GM21528 (cell line): ENCODE measurements at regions not wholly inside any gene's neighbourhood (a gene's known extent, or its start where the extent isn't known, plus 50 kb on each side); places are given as distances from the start of the nearest gene placed in this dataset.
"Not testable (repeated sequence)": the region's sequence is repeated elsewhere in the genome, so short reads cannot be mapped to it uniquely, and the experiment has no call there.

ENCODE experiments used
- ATAC-seq: cut with Tn5 transposase; IDR thresholded peaks from one replicate; pipeline ENCODE4 v1.9.1; 2021; ENCODE audit warnings: mild to moderate bottlenecking, moderate library complexity; ENCODE audit not compliant: unreplicated experiment, low FRiP score

DNA sequence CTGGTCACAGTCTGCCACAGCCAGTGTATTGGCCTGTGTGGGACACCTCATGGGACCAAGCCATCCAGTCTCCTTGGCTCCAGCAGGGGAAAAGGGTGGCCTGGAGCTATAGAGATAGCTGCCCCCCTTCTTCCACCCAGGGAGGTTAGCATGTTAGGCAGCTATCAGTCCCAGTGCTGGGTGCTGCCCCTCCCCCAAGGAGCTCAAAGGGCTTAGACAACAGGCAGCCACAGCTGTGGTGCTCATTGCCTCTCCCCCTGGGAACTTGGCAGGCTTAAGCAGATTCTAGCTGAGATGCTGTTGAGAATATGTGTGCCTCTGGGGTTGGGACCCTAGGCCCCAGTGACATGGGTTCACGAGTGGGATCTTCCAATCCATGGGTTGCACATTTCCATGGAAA is 226.0 kb upstream of the PTGER4 start:
- no peak for ATAC-seq

DNA sequence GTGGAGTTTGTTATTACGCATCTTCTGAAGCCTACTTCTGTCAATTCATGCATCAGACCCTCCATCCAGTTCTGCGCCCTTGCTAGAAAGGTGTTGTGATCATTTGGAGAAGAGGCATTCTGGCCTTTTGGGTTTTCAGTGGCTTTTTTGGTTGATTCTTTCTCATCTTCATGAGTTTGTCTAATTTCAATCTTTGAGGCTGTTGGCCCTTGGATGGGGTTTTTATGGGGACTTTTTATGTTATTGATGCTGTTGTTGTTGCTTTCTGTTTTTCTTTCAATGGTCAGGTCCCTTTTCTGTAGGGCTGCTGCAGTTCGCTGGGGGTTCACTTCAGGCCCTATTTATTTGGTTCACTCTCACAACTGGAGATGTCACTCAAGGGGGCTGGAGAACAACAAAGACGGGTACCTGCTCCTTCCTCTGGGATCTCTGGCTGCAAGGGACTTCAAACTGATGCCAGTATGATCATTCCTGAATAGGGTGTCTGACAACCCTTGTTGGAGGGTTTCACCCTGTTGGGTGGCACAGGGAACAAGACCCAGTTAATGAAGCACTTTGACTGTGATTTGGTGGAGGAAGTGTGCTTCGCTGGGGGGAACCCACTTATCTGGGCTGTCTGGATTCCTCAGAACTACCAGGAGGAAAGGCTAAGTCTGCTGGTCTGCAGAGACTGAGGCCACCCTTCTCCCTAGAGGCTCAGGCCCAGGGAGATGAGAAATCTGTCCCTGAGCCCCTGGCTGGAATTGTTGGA is 226.7 kb upstream of the PTGER4 start:
- ATAC-seq = no peak

DNA sequence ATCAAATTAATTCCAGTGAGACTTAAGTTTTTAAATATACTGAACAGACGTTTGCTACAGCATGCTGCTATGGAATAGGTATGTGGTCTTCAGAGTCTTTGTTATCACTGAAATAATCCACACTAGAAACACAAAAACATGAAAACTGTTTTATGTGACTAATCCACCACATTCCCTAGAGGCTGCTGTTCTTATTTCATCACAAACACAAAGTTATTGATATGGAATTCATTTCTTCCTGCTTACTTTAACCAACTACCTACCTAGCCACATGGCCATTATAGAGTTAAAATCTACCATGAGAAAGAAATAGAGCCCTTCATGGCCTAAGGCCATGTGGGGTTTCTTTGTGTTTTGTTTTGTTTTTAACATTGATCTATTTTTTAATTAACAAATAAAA is 232.3 kb upstream of the PTGER4 start:
- no peak for ATAC-seq

DNA sequence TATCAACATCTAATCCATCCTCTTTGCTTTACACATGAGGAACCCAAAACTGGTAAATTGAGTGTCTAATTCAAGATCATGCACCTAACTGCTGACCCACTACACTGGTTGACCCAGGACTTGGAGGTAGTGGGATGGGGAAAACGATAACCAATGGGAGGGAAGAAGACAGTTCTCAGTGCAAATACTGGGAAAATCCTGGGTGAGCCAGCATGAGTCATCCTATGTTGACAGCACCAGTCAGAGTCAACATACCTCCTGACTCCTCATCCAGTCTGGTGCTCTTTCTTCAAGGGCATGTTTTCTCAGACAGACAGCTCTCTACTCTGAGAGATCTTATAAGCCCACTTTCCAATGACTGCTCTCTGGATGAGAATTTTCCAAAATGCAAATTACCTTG is 232.8 kb upstream of the PTGER4 start:
- no peak for ATAC-seq

DNA sequence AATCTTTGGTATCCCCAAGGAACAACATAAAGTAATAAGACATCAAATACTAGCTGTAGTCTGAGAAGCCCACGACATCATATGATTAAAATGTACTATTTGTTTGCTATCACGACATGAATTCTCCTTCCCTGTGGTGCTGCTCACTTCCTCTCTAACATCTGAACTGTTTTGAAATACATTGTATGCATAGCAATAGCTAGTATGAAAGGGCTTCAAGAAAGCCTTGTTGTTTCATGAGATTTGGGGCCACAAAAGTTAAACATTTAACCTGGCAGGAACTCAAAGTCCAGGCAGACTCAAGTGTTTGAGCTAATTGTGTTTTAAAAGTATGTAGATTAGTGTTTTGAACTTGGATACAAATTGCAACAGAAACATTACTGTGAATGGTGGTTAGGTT is 237.4 kb upstream of the PTGER4 start:
- ATAC-seq = no peak

DNA sequence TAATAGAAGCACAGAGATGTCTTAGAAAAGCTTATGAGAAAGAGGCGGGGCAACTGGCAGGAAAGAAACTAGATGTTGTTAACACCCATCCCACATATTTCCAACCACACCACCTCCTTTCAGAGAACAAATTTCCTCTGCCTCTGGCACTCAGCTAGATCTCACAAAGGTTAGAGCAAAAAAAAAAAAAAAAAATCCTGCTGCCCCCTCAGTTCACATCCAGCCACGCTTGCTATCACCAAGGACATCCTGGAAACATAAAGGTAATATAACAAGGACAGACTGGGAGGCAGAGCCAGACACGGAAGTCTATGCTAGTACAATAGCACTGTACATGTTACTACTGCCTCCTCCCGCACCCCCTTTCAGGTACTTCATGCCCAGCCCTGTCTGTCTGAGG is 238.0 kb upstream of the PTGER4 start:
- no peak for ATAC-seq

DNA sequence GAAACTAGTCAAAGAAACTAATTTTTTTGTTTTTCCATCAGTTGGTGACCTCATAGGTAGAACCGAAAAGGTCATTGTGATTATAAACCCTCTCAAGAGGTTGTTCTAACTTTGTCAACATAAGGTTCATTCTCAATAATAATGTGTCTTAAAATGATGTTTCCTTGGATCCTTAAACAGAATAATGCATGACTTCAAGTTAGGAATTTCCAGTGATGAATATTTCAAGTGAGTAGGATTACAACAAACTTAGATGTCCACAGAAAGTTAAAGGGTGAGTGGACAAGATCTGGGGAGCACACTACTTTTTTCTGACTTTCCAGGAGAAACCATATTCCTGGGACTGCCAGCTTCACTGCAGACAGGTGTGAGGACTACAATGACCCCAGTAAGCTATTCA is 239.0 kb upstream of the PTGER4 start:
- no peak for ATAC-seq

DNA sequence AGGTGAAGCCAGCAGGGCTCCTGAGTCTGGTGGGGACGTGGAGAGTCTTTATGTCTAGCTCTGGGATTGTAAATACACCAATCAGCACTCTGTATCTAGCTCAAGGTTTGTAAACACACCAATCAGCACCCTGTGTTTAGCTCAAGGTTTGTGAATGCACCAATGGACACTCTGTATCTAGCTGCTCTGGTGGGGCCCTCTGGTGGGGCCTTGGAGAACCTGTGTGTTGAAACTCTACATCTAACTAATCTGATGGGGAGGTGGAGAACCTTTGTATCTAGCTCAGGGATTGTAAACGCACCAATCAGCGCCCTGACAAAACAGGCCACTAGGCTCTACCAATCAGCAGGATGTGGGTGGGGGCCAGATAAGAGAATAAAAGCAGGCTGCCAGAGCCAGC is 240.6 kb upstream of the PTGER4 start:
- not testable (repeated sequence) for ATAC-seq

DNA sequence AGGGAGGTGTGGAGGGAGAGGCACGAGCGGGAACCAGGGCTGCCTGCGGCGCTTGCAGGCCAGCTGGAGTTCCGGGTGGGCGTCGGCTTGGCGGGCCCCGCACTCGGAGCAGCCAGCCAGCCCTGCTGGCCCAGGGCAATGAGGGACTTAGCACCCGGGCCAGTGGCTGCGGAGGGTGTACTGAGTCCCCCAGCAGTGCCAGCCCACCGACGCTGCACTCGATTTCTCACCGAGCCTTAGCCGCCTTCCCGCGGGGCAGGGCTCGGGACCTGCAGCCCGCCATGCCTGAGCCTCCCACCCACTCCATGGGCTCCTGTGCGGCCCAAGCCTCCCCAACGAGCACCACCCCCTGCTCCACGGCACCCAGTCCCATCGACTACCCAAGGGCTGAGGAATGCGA is 241.1 kb upstream of the PTGER4 start:
- ATAC-seq = not testable (repeated sequence)

DNA sequence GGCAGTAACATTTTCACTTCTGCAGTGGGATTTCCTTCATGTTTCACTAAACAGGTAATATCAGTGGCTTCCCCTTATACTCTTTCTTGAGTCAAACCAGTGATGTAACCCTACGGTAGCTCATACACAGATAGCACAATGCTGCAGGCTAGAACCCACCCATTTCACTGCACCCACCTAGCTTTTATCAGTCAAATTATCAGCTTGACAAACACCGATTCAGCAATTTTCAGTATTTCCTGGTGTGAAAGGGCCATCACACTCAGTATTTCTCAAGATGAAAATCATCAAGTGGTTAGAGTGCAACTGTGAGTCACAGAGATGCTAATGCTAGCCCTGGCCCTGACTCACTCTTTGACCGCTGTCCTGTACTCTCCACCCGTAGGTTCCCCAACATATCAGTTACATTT is 242.3 kb upstream of the PTGER4 start:
- no peak for ATAC-seq

DNA sequence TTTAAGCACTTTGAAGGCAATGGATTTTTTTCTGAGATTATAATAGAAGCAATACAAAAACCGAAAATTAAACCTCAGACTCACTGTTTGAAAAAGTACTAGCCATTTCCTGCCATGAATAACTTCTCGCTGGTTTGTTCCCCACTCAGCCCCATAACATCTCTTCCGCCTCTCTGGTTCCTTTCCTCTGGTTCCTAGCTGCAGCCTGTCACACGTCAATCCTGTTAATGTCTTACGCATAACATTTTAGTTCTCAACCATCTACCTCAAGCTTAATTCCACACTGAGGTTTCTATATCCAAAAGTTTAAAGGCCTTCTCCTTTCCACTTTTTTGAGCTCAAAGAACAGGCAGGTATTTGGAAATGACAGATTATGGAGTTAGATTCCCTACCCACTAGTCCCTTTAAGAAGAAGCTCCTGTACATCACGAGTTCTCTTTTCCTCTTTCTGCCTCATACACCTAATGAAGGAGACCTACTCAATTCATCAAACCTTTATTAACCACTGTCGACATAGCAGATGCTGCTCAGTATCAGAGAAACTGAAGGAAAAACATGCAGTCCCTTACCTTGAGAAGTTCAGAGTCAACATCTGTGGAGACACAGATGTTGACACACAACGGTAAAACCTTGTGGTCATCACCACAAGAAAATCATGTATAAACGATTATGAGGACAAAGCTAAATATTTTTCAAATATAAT is 243.0 kb upstream of the PTGER4 start:
- ATAC-seq = peak; percentile 74

DNA sequence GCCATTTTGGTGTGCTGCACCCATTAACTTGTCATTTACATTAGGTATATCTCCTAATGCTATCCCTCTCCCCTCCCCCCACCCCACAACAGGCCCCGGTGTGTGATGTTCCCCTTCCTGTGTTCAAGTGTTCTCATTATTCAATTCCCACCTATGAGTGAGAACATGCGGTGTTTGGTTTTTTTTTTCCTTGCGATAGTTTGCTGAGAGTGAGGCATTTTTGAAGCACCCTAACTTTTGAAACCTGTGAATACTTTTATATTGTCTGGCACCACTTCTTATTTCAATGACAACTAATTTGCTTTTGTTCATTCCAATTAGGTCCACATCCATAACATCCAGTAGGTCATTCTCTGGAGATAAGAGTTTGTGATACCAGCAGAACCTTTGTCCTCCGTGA is 244.0 kb upstream of the PTGER4 start:
- not testable (repeated sequence) for ATAC-seq

DNA sequence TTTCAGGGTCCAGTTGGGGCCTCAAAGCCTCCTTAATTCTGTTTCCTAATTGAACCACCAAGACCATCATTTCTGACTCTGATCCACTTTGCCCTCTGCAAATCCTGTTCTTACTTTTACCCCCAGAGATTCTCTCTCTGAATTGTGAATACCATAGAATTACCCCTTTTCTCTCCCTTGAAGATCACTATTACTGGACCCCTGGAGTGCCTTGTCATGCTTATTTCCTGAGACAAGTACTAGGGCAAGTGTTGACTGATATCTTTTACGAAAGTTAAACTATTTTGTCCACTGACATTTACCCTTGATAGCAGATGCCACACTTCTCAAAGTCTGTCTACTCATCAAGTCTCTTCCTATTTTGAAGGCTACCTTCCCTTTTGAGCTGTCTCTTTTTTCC is 246.9 kb upstream of the PTGER4 start:
- no peak for ATAC-seq

DNA sequence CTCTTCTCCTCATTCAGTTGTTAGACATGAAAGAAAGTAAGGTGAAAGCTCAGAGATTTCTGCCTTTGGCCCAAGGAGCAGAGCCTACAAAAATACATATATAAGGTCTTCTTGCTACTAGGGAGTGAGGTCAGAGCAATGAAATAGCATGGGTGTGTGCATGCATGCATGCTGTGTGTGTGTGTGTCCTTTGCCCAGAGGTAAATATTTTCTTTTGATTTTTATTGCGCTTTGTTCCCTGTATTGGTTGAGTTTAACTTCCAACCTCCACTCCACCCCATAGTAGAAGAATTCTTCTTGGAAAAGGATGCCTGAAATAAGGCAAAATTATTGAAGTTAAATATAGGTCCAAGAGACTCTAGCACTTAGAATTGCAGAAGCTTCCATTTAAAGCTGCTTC is 248.0 kb upstream of the PTGER4 start:
- ATAC-seq = no peak

DNA sequence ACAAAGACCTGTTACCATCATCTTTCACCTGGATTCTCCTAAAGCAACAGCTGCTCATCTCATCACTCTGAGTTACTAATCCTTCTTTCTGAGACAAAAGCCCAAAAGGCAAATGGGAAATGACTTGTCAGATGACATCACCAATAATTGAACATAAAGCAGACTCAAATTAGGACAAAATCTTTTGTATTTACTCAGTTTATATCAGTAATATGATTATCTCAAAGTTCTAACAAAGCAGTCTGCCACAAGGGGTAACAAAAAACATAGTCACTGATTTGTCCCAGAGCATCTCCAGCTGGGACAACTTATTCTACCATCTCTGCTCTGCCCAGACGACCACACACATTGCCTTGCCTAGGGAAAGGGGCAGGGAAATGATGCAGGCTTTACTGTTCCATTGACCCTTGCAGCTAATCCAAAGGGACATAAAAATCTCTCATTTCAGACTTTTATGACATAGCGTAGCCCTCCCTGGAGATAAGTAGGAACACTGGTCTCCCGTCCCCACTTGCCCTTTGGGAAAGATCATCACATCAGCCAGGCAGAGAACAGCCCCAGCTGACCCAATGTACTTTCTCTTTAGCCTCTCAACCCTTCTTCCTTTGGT is 249.5 kb upstream of the PTGER4 start:
- no peak for ATAC-seq

DNA sequence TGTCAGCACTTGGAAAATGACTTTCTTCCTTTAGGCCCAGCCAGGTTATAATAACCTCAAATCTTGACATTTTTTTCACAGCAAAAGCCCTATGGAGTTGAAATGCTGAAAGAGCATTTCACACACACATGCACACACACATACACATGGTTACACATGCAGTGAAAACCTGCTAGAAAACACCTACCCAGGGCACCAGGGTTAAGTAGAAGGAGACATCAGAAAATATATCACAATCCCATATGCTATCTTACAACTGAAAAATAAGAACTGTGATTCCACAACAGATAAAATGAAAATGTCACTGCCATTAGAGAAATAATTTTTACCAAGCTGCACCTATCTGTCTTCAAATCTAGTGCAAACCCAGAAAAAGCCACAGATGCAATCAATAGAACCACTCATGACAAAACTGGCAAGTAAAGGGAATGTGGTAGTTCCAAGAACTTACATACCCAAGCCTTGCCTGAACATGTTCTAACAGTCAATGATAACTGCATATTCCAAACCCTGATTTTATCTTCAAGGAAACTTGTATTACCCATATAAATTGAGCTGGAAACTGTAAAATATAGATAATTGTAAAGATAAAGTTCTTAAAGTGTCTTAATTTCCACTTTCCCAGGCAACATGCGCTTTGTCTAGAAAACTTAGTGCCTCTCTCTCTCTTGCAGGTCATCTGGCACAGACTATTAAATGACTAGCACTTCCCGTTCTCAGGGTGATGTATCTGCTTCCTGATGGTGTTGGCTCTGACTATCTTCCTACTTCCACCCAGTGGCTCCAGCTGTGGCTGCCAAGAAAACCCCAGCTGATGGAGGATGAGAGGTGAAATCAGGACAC is 250.2 kb upstream of the PTGER4 start:
- ATAC-seq = no peak

DNA sequence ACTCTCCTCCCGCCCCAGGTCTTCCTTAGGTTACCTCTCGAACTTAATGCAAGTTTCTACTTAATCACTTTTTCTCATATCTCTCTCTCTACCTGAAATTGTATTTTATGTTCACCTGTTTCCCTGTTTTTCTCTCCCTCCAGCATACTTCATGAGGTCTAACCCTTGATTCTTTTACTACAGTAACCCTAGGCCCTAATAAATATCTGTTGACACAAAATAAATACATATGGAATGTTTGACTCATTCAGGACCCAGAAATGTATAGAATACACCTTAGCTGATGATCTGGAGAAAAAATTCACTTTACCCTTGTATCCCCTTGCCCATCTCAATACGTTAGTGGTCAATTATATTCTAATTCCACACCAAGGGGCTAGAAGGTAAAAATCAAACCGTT is 250.9 kb upstream of the PTGER4 start:
- ATAC-seq = no peak

DNA sequence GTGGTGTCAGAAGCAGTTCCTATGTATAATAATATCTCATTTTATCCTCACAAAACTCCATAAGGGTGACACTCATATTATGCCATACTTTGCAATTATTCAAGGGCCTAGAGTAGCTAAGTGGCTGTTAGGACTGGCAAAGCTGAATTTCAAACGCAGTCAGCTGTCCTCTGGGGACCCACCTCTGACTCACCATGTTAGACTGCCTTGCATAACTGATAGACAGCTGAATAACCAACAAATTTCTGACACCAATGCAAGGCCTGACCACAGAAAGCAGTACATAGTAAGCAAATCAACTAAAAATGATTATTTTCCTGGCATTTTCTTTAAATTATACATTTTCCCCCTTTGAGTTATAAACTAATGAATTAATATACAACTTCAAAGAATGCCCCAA is 251.6 kb upstream of the PTGER4 start:
- ATAC-seq = no peak

DNA sequence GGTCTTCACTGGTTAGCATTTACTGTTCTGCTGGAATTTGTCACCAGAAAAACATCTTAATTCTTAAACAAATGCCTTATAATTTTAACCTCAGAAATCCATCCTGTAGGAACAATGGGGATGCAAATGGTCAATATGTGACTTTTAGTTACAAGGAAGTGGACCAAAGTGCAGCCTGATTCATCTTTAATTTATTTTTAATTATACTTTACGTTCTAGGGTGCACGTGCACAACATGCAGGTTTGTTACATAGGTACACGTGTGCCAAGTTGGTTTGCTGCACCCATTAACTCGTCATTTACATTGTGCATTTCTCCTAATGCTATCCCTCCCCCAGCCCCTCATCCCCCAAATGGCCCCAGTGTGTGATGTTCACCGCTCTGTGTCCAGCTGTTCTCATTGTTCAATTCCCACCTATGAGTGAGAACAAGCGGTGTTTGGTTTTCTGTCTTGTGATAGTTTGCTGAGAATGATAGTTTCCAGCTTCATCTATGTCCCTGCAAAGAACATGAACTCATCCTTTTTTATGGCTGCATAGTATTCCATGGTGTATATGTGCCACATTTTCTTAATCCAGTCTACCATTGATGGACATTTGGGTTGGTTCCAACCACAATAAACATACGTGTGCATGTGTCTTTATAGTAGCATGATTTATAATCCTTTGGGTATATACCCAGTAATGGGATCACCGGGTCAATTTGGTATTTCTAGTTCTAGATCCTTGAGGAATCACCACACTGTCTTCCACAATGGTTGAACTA is 262.5 kb upstream of the PTGER4 start:
- not testable (repeated sequence) for ATAC-seq

DNA sequence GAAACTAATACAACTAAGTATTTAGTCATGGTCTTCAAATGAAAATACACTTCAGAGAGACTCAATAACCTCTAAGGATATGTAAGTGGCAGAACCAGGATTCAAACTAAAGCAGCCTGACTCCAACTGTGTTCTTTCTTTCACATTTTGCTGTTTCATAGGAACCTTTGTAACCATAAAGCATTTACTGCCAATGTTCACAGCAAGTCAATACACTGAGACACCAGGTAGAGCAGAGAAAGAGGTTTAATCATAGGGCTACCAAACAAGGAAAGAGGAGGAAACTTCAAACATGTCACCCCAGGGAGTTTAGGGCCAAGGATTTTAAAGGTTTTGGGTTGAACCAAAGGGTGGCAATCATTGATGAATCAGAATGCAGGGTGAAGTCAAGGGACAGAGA is 263.1 kb upstream of the PTGER4 start:
- no peak for ATAC-seq
